HCT116 (cell line): ENCODE measurements at regions not wholly inside any gene's neighbourhood (a gene's known extent, or its start where the extent isn't known, plus 50 kb on each side); places are given as distances from the start of the nearest gene placed in this dataset.

Experiments
- ATAC-seq: fragments of 200-7000 bp; cut with Tn5 transposase; 2 replicates; pipeline ENCODE4 v1.9.1; 2020; ENCODE audit warnings: mild to moderate bottlenecking, moderate library complexity
- BruUV-seq: library from RNA; stranded (reverse); fragments of 400-500 nt; replicated peaks from 2 replicates; lab custom pipeline; 2021; lab: Mats Ljungman, UMichigan
- CTCF ChIA-PET: fragments of 300-600 bp; sonication (Branson Sonifier 250); formaldehyde crosslinking; loops from one replicate; lab custom pipeline; 2021; ENCODE audit warnings: antibody characterized with exemption; lab: Charles Lee
- POLR2A ChIA-PET: fragments of 300-600, 350-600 bp; sonication (Branson Sonifier 250); formaldehyde crosslinking; loops from one replicate; lab custom pipeline; 2021; ENCODE audit warnings: antibody characterized with exemption; lab: Charles Lee
- RAD21 ChIA-PET, 2 experiments: fragments of 300-600 bp; sonication (Branson Sonifier 250); formaldehyde crosslinking; loops; one replicate each; lab custom pipeline; 2023; ENCODE audit warnings: low total read pairs in 2 of 2; ENCODE audit not compliant: uncharacterized antibody in 2 of 2, unreplicated experiment in 2 of 2, low non-redundant PET in 1 of 2; lab: Charles Lee
- DNase-seq: peaks from one replicate; pipeline ENCODE4 v3.0.0-alpha.2; 2010; ENCODE audit warnings: low read depth, low spot score
- H2AFZ ChIP-seq: fragments of 200-600 bp; shearing (Covaris generic), sonication (generic); 2 replicates; pipeline ENCODE4 v1.6.1; 2017; ENCODE audit warnings: low read depth, mixed run types, mixed read lengths, antibody characterized with exemption, low read length; ENCODE audit not compliant: poor library complexity, severe bottlenecking
- H3K27ac ChIP-seq: 2 replicates; pipeline ENCODE4 v1.5.1; 2012; ENCODE audit warnings: low read depth, low read length
- H3K27me3 ChIP-seq: fragments of 200-600 bp; sonication (generic); 2 replicates; pipeline ENCODE4 v1.6.1; 2016; ENCODE audit warnings: mixed run types, low read length, mixed read lengths; ENCODE audit not compliant: insufficient read depth
- H3K36me3 ChIP-seq, 2 experiments: fragments of 200-500 bp in 1 of 2; fragments of 200-600 bp in 1 of 2; sonication (Bioruptor generic) in 1 of 2; sonication (generic) in 1 of 2; 2 replicates each; pipeline versions ENCODE4 v1.5.1 to v1.6.1; 2014 to 2016; ENCODE audit warnings: low read length in 2 of 2, inconsistent platforms in 1 of 2, mixed read lengths in 1 of 2, mixed run types in 1 of 2; ENCODE audit not compliant: insufficient read depth in 2 of 2, control insufficient read depth in 1 of 2
- H3K4me1 ChIP-seq, 2 experiments: fragments of 200-600 bp in 1 of 2; sonication (generic) in 1 of 2; 2 replicates each; pipeline versions ENCODE4 v1.5.1 to v1.6.1; 2012 to 2017; ENCODE audit warnings: low read length in 2 of 2, inconsistent platforms in 1 of 2, mild to moderate bottlenecking in 1 of 2, mixed read lengths in 1 of 2, mixed run types in 1 of 2, moderate library complexity in 1 of 2; ENCODE audit not compliant: insufficient read depth in 2 of 2, control insufficient read depth in 1 of 2
- H3K4me2 ChIP-seq: fragments of 200-600 bp; sonication (generic); 2 replicates; pipeline ENCODE4 v1.6.1; 2017; ENCODE audit warnings: mixed run types, low read length, mixed read lengths
- H3K4me3 ChIP-seq, 2 experiments: fragments of 200-600 bp in 1 of 2; sonication (generic) in 1 of 2; replicated peaks in 1 of 2; 2 replicates each; pipeline ENCODE4 v1.5.1; 2011 to 2016; ENCODE audit warnings: low read length in 2 of 2, control low read depth in 1 of 2, low read depth in 1 of 2, mild to moderate bottlenecking in 1 of 2, mixed read lengths in 1 of 2, mixed run types in 1 of 2
- H3K79me2 ChIP-seq: fragments of 200-600 bp; sonication (generic); 2 replicates; pipeline ENCODE4 v1.6.1; 2017; ENCODE audit warnings: mild to moderate bottlenecking, mixed run types, low read length, moderate library complexity, mixed read lengths; ENCODE audit not compliant: insufficient read depth
- H3K9ac ChIP-seq: fragments of 200-600 bp; sonication (generic); 2 replicates; pipeline ENCODE4 v1.6.1; 2016; ENCODE audit warnings: low read length, mixed read lengths
- H3K9me2 ChIP-seq: fragments of 200-600 bp; sonication (generic), shearing (Covaris generic); 2 replicates; pipeline ENCODE4 v1.6.1; 2017; ENCODE audit warnings: mixed run types, mild to moderate bottlenecking, moderate library complexity; ENCODE audit not compliant: insufficient read depth
- H3K9me3 ChIP-seq, 2 experiments: fragments of 200-500 bp in 1 of 2; fragments of 200-600 bp in 1 of 2; sonication (Bioruptor generic) in 1 of 2; sonication (generic) in 1 of 2; 2 replicates each; pipeline ENCODE4 v1.6.1; 2014 to 2017; ENCODE audit warnings: low read length in 2 of 2, mixed read lengths in 2 of 2, inconsistent platforms in 1 of 2, low read depth in 1 of 2, mild to moderate bottlenecking in 1 of 2, mixed run types in 1 of 2, moderate library complexity in 1 of 2; ENCODE audit not compliant: control insufficient read depth in 1 of 2, insufficient read depth in 1 of 2
- H4K20me1 ChIP-seq: fragments of 200-600 bp; sonication (generic), shearing (Covaris generic); 2 replicates; pipeline ENCODE4 v1.6.1; 2017; ENCODE audit warnings: mixed run types, mild to moderate bottlenecking, moderate library complexity; ENCODE audit not compliant: insufficient read depth
- CEBPB ChIP-seq: IDR thresholded peaks from 2 replicates; pipeline ENCODE4 v1.6.1; 2012; ENCODE audit warnings: low read depth
- EGR1 ChIP-seq: IDR thresholded peaks from 2 replicates; pipeline ENCODE4 v1.6.1; 2012; ENCODE audit warnings: low read depth
- EZH2phosphoT487 ChIP-seq: fragments of 200-600 bp; IDR thresholded peaks from 2 replicates; pipeline ENCODE4 v1.6.1; 2018; ENCODE audit warnings: antibody characterized with exemption, borderline replicate concordance
- FOSL1 ChIP-seq: IDR thresholded peaks from 2 replicates; pipeline ENCODE4 v1.6.1; 2012; ENCODE audit warnings: low read depth
- SIN3A ChIP-seq: IDR thresholded peaks from 2 replicates; pipeline ENCODE4 v1.6.1; 2012; ENCODE audit warnings: low read depth
- ZFX ChIP-seq: fragments of 450-650 bp; IDR thresholded peaks from 2 replicates; pipeline ENCODE4 v1.6.1; 2017
- ZNF274 ChIP-seq: fragments of 200-500 bp; sonication (Bioruptor generic); IDR thresholded peaks from 2 replicates; pipeline ENCODE4 v1.6.1; 2014; ENCODE audit warnings: mild to moderate bottlenecking, low read depth, low read length, inconsistent platforms
- intact Hi-C: fragments of 100-400 bp; cut with micrococcal nuclease; formaldehyde crosslinking; loops from 2 replicates; pipeline ENCODE4 v1.10.0; 2022
- TF ChIP-seq, protein P1 (sequence below): IDR thresholded peaks from 2 replicates; pipeline ENCODE4 v1.6.1; 2012; ENCODE audit warnings: low read depth
- TF ChIP-seq, protein P2 (sequence below), 3 experiments: fragments of 200-600 bp in 1 of 3; sonication (generic) in 1 of 3; IDR thresholded peaks in 2 of 3; conservative IDR thresholded peaks in 1 of 3; 2 replicates each; pipeline ENCODE4 v1.5.1; 2012 to 2017; ENCODE audit warnings: low read depth in 2 of 3, low read length in 2 of 3, antibody characterized with exemption in 1 of 3, borderline replicate concordance in 1 of 3, control low read depth in 1 of 3, mild to moderate bottlenecking in 1 of 3, mixed read lengths in 1 of 3, mixed run types in 1 of 3, moderate library complexity in 1 of 3; ENCODE audit not compliant: insufficient read depth in 1 of 3
- TF ChIP-seq, protein P3 (sequence below): IDR thresholded peaks from 2 replicates; pipeline ENCODE4 v1.6.1; 2012
- TF ChIP-seq, protein P4 (sequence below): IDR thresholded peaks from 2 replicates; pipeline ENCODE4 v1.6.1; 2012

DNA sequence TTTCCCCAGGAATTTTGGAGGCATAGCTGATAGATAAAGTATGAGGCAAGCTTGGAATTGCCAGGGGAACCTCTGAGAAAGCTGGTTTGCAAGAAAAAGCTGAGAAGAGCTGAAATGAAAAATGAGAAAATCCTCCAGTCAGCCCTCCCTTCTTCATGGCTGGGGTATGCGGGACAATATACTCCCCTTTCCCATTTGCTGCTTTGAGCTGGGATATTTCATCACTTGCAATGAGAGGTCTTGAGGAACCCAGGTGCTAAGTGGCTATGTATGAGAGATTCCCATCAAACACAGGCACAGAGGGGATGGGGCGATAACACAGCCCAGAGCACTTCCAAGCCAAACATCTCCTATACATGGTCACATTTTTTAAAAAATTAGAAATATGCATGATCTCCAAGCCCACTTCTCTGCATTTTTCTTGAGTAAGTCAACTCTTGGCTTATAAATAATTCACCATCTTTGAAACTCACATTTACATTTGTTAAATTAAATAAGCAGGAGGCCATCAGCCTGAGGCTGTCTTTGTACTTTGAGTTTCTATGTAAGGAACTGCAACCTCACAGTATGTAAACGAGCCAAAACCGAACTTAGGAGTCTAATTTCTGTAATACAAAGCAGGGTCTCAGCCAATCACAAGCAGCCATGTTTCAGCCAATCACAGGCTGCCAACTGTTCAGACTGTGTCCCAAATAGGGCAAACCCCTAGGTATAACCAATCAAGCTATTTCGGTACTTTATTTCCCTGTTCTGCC is 983.6 kb upstream of the NR2F2 start (continued):
- TF ChIP-seq, protein P1, sequence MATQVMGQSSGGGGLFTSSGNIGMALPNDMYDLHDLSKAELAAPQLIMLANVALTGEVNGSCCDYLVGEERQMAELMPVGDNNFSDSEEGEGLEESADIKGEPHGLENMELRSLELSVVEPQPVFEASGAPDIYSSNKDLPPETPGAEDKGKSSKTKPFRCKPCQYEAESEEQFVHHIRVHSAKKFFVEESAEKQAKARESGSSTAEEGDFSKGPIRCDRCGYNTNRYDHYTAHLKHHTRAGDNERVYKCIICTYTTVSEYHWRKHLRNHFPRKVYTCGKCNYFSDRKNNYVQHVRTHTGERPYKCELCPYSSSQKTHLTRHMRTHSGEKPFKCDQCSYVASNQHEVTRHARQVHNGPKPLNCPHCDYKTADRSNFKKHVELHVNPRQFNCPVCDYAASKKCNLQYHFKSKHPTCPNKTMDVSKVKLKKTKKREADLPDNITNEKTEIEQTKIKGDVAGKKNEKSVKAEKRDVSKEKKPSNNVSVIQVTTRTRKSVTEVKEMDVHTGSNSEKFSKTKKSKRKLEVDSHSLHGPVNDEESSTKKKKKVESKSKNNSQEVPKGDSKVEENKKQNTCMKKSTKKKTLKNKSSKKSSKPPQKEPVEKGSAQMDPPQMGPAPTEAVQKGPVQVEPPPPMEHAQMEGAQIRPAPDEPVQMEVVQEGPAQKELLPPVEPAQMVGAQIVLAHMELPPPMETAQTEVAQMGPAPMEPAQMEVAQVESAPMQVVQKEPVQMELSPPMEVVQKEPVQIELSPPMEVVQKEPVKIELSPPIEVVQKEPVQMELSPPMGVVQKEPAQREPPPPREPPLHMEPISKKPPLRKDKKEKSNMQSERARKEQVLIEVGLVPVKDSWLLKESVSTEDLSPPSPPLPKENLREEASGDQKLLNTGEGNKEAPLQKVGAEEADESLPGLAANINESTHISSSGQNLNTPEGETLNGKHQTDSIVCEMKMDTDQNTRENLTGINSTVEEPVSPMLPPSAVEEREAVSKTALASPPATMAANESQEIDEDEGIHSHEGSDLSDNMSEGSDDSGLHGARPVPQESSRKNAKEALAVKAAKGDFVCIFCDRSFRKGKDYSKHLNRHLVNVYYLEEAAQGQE = no peak
- TF ChIP-seq, protein P2, sequence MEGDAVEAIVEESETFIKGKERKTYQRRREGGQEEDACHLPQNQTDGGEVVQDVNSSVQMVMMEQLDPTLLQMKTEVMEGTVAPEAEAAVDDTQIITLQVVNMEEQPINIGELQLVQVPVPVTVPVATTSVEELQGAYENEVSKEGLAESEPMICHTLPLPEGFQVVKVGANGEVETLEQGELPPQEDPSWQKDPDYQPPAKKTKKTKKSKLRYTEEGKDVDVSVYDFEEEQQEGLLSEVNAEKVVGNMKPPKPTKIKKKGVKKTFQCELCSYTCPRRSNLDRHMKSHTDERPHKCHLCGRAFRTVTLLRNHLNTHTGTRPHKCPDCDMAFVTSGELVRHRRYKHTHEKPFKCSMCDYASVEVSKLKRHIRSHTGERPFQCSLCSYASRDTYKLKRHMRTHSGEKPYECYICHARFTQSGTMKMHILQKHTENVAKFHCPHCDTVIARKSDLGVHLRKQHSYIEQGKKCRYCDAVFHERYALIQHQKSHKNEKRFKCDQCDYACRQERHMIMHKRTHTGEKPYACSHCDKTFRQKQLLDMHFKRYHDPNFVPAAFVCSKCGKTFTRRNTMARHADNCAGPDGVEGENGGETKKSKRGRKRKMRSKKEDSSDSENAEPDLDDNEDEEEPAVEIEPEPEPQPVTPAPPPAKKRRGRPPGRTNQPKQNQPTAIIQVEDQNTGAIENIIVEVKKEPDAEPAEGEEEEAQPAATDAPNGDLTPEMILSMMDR (IDR thresholded peaks at IDR 0.05 in 2 of 3, conservative IDR thresholded peaks at IDR 0.05 in 1 of 3; ENCODE audit: borderline replicate concordance in 1 of 3, insufficient read depth in 1 of 3, low read depth in 2 of 3, low read length in 2 of 3) = no peak
- TF ChIP-seq SIN3A = no peak
- TF ChIP-seq, protein P3, sequence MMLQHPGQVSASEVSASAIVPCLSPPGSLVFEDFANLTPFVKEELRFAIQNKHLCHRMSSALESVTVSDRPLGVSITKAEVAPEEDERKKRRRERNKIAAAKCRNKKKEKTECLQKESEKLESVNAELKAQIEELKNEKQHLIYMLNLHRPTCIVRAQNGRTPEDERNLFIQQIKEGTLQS = no peak
- TF ChIP-seq CEBPB = no peak
- TF ChIP-seq, all 23 proteins: peak for 0

- Histone ChIP-seq H3K4me2 (no peak overlapping the region), H3K4me1 (no peaks in the 10 kb centered on the region), H3K27me3 (no peaks in the 10 kb centered on the region), H3K36me3 (no peaks in the 10 kb centered on the region), H3K27ac (no peak overlapping the region), H3K4me3 (no peak overlapping the region), H3K9ac (no peak overlapping the region), H4K20me1 (no peaks in the 10 kb centered on the region), H3K9me3 (no peaks in the 10 kb centered on the region), H2AFZ (no peak overlapping the region), H3K79me2 (no peaks in the 10 kb centered on the region), H3K9me2 (no peaks in the 10 kb centered on the region)
- no TSS peak for BruUV-seq
- intact Hi-C loops = no loop called here
- ChIA-PET POLR2A (no interaction called here), RAD21 (no interaction called here), CTCF (no interaction called here)
- no peak for DNase-seq
- ATAC-seq = no peak
- TF ChIP-seq EGR1 (no peak), ZFX (no peak), FOSL1 (no peak), ZNF274 (no peak), SIN3A (no peak), EZH2phosphoT487 (no peak)
- TF ChIP-seq, protein P4, sequence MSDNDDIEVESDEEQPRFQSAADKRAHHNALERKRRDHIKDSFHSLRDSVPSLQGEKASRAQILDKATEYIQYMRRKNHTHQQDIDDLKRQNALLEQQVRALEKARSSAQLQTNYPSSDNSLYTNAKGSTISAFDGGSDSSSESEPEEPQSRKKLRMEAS = no peak
- TF ChIP-seq, protein P1 = no peak
Observed at GRCh38 chr15:95347837-95348236, 982.7 kb upstream of the NR2F2 start.
